ENCODE measurements at regions not wholly inside any gene's neighbourhood (a gene's known extent, or its start where the extent isn't known, plus 50 kb on each side); places are given as distances from the start of the nearest gene placed in this dataset.

DNA sequence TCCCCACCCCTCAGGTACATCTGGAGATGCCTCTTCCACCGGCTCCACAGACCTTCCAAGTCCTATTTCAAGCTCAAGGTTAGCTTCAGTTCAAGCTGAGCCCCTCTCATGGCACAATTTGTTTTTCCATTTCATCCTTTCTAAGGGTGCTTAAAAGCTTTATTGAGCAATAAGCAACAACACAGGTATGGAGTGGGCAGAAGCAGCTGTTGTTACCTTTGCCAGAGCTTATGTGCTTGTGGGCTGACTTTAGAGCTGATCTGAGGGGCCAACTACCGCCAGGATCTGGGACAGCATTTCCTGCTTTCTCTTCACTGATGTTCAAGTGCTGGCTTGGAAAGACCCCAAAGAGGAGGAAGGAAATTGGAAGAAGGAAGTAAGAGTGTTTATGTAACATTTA is 140.0 kb upstream of the KLHL25 start:
- TF ChIP-seq SMC3 (IDR thresholded peaks at IDR 0.05; ENCODE audit: low read depth, low read length) (no peak), RAD21 (IDR thresholded peaks at IDR 0.05; ENCODE audit: low read length) (no peak), TAF1 (IDR thresholded peaks at IDR 0.05; ENCODE audit: borderline replicate concordance, low read depth, low read length) (no peak), NRF1 (IDR thresholded peaks at IDR 0.05; ENCODE audit: low read depth, low read length) (no peak), EP300 (IDR thresholded peaks at IDR 0.05; ENCODE audit: borderline replicate concordance in 1 of 2, low read depth in 1 of 2, low read length in 1 of 2) (no peak), ELF1 (IDR thresholded peaks at IDR 0.05) (no peak), SIN3A (IDR thresholded peaks at IDR 0.05; ENCODE audit: borderline replicate concordance, low read depth, low read length) (no peak), FOXJ3 (CRISPR knock-in tag; IDR thresholded peaks at IDR 0.05) (no peak), POLR2AphosphoS5 (IDR thresholded peaks at IDR 0.05; ENCODE audit: low read depth, low read length) (no peak), JUND (IDR thresholded peaks at IDR 0.05) (no peak), YY1 (IDR thresholded peaks at IDR 0.05; ENCODE audit: low read depth) (no peak)
- TF ChIP-seq, protein P1, sequence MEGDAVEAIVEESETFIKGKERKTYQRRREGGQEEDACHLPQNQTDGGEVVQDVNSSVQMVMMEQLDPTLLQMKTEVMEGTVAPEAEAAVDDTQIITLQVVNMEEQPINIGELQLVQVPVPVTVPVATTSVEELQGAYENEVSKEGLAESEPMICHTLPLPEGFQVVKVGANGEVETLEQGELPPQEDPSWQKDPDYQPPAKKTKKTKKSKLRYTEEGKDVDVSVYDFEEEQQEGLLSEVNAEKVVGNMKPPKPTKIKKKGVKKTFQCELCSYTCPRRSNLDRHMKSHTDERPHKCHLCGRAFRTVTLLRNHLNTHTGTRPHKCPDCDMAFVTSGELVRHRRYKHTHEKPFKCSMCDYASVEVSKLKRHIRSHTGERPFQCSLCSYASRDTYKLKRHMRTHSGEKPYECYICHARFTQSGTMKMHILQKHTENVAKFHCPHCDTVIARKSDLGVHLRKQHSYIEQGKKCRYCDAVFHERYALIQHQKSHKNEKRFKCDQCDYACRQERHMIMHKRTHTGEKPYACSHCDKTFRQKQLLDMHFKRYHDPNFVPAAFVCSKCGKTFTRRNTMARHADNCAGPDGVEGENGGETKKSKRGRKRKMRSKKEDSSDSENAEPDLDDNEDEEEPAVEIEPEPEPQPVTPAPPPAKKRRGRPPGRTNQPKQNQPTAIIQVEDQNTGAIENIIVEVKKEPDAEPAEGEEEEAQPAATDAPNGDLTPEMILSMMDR (IDR thresholded peaks at IDR 0.05), result no peak
- TF ChIP-seq, protein P2, sequence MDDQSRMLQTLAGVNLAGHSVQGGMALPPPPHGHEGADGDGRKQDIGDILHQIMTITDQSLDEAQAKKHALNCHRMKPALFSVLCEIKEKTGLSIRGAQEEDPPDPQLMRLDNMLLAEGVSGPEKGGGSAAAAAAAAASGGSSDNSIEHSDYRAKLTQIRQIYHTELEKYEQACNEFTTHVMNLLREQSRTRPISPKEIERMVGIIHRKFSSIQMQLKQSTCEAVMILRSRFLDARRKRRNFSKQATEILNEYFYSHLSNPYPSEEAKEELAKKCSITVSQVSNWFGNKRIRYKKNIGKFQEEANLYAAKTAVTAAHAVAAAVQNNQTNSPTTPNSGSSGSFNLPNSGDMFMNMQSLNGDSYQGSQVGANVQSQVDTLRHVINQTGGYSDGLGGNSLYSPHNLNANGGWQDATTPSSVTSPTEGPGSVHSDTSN (IDR thresholded peaks at IDR 0.05), result no peak
- TF ChIP-seq, protein P3, sequence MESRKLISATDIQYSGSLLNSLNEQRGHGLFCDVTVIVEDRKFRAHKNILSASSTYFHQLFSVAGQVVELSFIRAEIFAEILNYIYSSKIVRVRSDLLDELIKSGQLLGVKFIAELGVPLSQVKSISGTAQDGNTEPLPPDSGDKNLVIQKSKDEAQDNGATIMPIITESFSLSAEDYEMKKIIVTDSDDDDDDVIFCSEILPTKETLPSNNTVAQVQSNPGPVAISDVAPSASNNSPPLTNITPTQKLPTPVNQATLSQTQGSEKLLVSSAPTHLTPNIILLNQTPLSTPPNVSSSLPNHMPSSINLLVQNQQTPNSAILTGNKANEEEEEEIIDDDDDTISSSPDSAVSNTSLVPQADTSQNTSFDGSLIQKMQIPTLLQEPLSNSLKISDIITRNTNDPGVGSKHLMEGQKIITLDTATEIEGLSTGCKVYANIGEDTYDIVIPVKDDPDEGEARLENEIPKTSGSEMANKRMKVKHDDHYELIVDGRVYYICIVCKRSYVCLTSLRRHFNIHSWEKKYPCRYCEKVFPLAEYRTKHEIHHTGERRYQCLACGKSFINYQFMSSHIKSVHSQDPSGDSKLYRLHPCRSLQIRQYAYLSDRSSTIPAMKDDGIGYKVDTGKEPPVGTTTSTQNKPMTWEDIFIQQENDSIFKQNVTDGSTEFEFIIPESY (IDR thresholded peaks at IDR 0.05; ENCODE audit: borderline replicate concordance, low read depth), result no peak

Measured in SK-N-SH (cell line).